ENCODE measurements at regions not wholly inside any gene's neighbourhood (a gene's known extent, or its start where the extent isn't known, plus 50 kb on each side); places are given as distances from the start of the nearest gene placed in this dataset.

GRCh38 chr2:234583331-234583730 lies 86.5 kb upstream of the ARL4C start:
- no peaks in the 10 kb centered on the region for H3K9me3 ChIP-seq (ENCODE audit: low read depth, low read length)
- DNase-seq (ENCODE audit: low read depth, low spot score) = no peak
- no peak overlapping the region for H3K27ac ChIP-seq
- TF ChIP-seq FOXP2 (optimal IDR thresholded peaks at IDR 0.05; ENCODE audit: control extremely low read depth, extremely low read length, insufficient read depth) = no peak
- no peak for TF ChIP-seq POLR2AphosphoS5 (IDR thresholded peaks at IDR 0.05; ENCODE audit: borderline replicate concordance, low read depth, low read length)
- no peak for TF ChIP-seq EZH2 (IDR thresholded peaks at IDR 0.05)
- H3K4me3 ChIP-seq = no peak overlapping the region
- H3K9ac ChIP-seq (ENCODE audit: insufficient read length) = no peak overlapping the region
- no peaks in the 10 kb centered on the region for H3K36me3 ChIP-seq (ENCODE audit: insufficient read depth, low read length)

GRCh38 chr2:234580686-234581085 lies 83.8 kb upstream of the ARL4C start:
- Histone ChIP-seq H3K27ac (peak overlapping the region; percentile 89), H3K9ac (ENCODE audit: insufficient read length) (peak overlapping the region; percentile 50), H3K9me3 (ENCODE audit: low read depth, low read length) (no peaks in the 10 kb centered on the region), H3K36me3 (ENCODE audit: insufficient read depth, low read length) (no peaks in the 10 kb centered on the region), H3K4me3 (peak overlapping the region; percentile 66; the same call in 1 of the 2 replicates)
- no peak for TF ChIP-seq POLR2AphosphoS5 (IDR thresholded peaks at IDR 0.05; ENCODE audit: borderline replicate concordance, low read depth, low read length)
- TF ChIP-seq FOXP2 (optimal IDR thresholded peaks at IDR 0.05; ENCODE audit: control extremely low read depth, extremely low read length, insufficient read depth) = no peak
- TF ChIP-seq EZH2 (IDR thresholded peaks at IDR 0.05) = no peak
- DNase-seq (ENCODE audit: low read depth, low spot score) = no peak

GRCh38 chr2:234579231-234579962 lies 82.5 kb upstream of the ARL4C start:
- no peaks in the 10 kb centered on the region for H3K36me3 ChIP-seq (ENCODE audit: insufficient read depth, low read length)
- H3K27ac ChIP-seq = no peak overlapping the region
- TF ChIP-seq FOXP2 (optimal IDR thresholded peaks at IDR 0.05; ENCODE audit: control extremely low read depth, extremely low read length, insufficient read depth) = no peak
- TF ChIP-seq POLR2AphosphoS5 (IDR thresholded peaks at IDR 0.05; ENCODE audit: borderline replicate concordance, low read depth, low read length) = no peak
- no peak for TF ChIP-seq EZH2 (IDR thresholded peaks at IDR 0.05)
- no peak for DNase-seq (ENCODE audit: low read depth, low spot score)
- H3K4me3 ChIP-seq = no peak overlapping the region
- no peaks in the 10 kb centered on the region for H3K9me3 ChIP-seq (ENCODE audit: low read depth, low read length)
- no peak overlapping the region for H3K9ac ChIP-seq (ENCODE audit: insufficient read length)

GRCh38 chr2:234578389-234578788 lies 81.5 kb upstream of the ARL4C start:
- Histone ChIP-seq H3K9me3 (ENCODE audit: low read depth, low read length) (no peaks in the 10 kb centered on the region), H3K27ac (no peak overlapping the region), H3K36me3 (ENCODE audit: insufficient read depth, low read length) (no peaks in the 10 kb centered on the region), H3K4me3 (no peak overlapping the region), H3K9ac (ENCODE audit: insufficient read length) (no peak overlapping the region)
- TF ChIP-seq EZH2 (IDR thresholded peaks at IDR 0.05) (no peak), FOXP2 (optimal IDR thresholded peaks at IDR 0.05; ENCODE audit: control extremely low read depth, extremely low read length, insufficient read depth) (no peak), POLR2AphosphoS5 (IDR thresholded peaks at IDR 0.05; ENCODE audit: borderline replicate concordance, low read depth, low read length) (no peak)
- no peak for DNase-seq (ENCODE audit: low read depth, low spot score)

GRCh38 chr2:234577191-234577590 lies 80.3 kb upstream of the ARL4C start:
- peak overlapping the region; percentile 89 for H3K27ac ChIP-seq
- H3K9me3 ChIP-seq (ENCODE audit: low read depth, low read length) = no peaks in the 10 kb centered on the region
- H3K36me3 ChIP-seq (ENCODE audit: insufficient read depth, low read length) = no peaks in the 10 kb centered on the region
- H3K4me3 ChIP-seq = peak overlapping the region; percentile 51
- no peak for TF ChIP-seq EZH2 (IDR thresholded peaks at IDR 0.05)
- TF ChIP-seq FOXP2 (optimal IDR thresholded peaks at IDR 0.05; ENCODE audit: control extremely low read depth, extremely low read length, insufficient read depth) = no peak
- no peak for TF ChIP-seq POLR2AphosphoS5 (IDR thresholded peaks at IDR 0.05; ENCODE audit: borderline replicate concordance, low read depth, low read length)
- H3K9ac ChIP-seq (ENCODE audit: insufficient read length) = peak overlapping the region; percentile 43
- peak; percentile 57 for DNase-seq (ENCODE audit: low read depth, low spot score)

- H3K4me3 ChIP-seq = no peak overlapping the region
- no peaks in the 10 kb centered on the region for H3K36me3 ChIP-seq (ENCODE audit: insufficient read depth, low read length)
- H3K9me3 ChIP-seq (ENCODE audit: low read depth, low read length) = no peaks in the 10 kb centered on the region
- H3K27ac ChIP-seq = no peak overlapping the region
- no peak for DNase-seq (ENCODE audit: low read depth, low spot score)
- H3K9ac ChIP-seq (ENCODE audit: insufficient read length) = no peak overlapping the region
- TF ChIP-seq POLR2AphosphoS5 (IDR thresholded peaks at IDR 0.05; ENCODE audit: borderline replicate concordance, low read depth, low read length) (no peak), EZH2 (IDR thresholded peaks at IDR 0.05) (no peak), FOXP2 (optimal IDR thresholded peaks at IDR 0.05; ENCODE audit: control extremely low read depth, extremely low read length, insufficient read depth) (no peak)
Measured at GRCh38 chr2:234571620-234572407, 74.9 kb upstream of the ARL4C start.

GRCh38 chr2:234570476-234570875 lies 73.6 kb upstream of the ARL4C start:
- TF ChIP-seq POLR2AphosphoS5 (IDR thresholded peaks at IDR 0.05; ENCODE audit: borderline replicate concordance, low read depth, low read length) = no peak
- no peak for TF ChIP-seq FOXP2 (optimal IDR thresholded peaks at IDR 0.05; ENCODE audit: control extremely low read depth, extremely low read length, insufficient read depth)
- TF ChIP-seq EZH2 (IDR thresholded peaks at IDR 0.05) = no peak
- no peak overlapping the region for H3K27ac ChIP-seq
- no peak overlapping the region for H3K9ac ChIP-seq (ENCODE audit: insufficient read length)

GRCh38 chr2:234569776-234570430 lies 73.0 kb upstream of the ARL4C start:
- TF ChIP-seq POLR2AphosphoS5 (IDR thresholded peaks at IDR 0.05; ENCODE audit: borderline replicate concordance, low read depth, low read length) (no peak), EZH2 (IDR thresholded peaks at IDR 0.05) (no peak), FOXP2 (optimal IDR thresholded peaks at IDR 0.05; ENCODE audit: control extremely low read depth, extremely low read length, insufficient read depth) (no peak)
- Histone ChIP-seq H3K4me3 (no peak overlapping the region), H3K9me3 (ENCODE audit: low read depth, low read length) (no peaks in the 10 kb centered on the region), H3K36me3 (ENCODE audit: insufficient read depth, low read length) (no peaks in the 10 kb centered on the region), H3K9ac (ENCODE audit: insufficient read length) (no peak overlapping the region), H3K27ac (peak overlapping the region; percentile 63; the same call in 1 of the 2 replicates)
- DNase-seq (ENCODE audit: low read depth, low spot score) = no peak

More at GRCh38 chr2:234570476-234570875, 73.6 kb upstream of the ARL4C start:
- Histone ChIP-seq H3K36me3 (ENCODE audit: insufficient read depth, low read length) (no peaks in the 10 kb centered on the region), H3K9me3 (ENCODE audit: low read depth, low read length) (no peaks in the 10 kb centered on the region), H3K4me3 (no peak overlapping the region)
- no peak for DNase-seq (ENCODE audit: low read depth, low spot score)
